Astrocyte (in vitro differentiated cells and primary cell): ENCODE measurements at regions not wholly inside any gene's neighbourhood (a gene's known extent, or its start where the extent isn't known, plus 50 kb on each side); places are given as distances from the start of the nearest gene placed in this dataset.

Experiments
- CTCF ChIP-seq: IDR thresholded peaks from 2 replicates; pipeline ENCODE4 v1.5.1; 2011; ENCODE audit warnings: low read depth, mild to moderate bottlenecking, inconsistent platforms, low read length, moderate library complexity; ENCODE audit not compliant: insufficient read depth
- EZH2 ChIP-seq: IDR thresholded peaks from 2 replicates; pipeline ENCODE4 v1.6.1; 2012; ENCODE audit warnings: mild to moderate bottlenecking, low read length, inconsistent platforms; ENCODE audit not compliant: insufficient read depth

- TF ChIP-seq CTCF: no peak
- TF ChIP-seq EZH2: no peak
Observed at GRCh38 chr19:28297586-28298157, 915.3 kb downstream of the UQCRFS1 start.
